ENCODE measurements at regions not wholly inside any gene's neighbourhood (a gene's known extent, or its start where the extent isn't known, plus 50 kb on each side); places are given as distances from the start of the nearest gene placed in this dataset.

DNA sequence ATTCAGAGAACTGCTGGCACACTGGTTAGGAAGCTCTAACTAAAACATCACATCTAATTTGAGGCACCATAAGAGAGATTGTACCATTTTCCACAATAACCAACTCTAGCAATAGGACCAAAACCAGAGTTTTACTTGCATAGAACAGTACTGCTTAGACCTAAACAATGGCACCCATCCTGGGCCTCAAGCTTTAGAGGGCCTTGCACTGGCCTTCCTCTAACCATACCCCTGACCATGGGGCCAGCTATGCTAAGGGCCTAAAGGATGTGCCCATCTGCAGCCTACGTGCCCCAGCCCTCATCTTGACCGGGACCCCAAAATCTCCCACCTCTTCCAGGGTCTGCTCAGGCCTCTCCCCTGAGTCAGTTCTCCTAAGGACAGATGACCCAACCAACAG is 74.4 kb upstream of the ARHGAP32 start:
- no peak for DNase-seq
- H3K4me1 ChIP-seq (ENCODE audit: insufficient read depth, low read length): no peaks in the 10 kb centered on the region
- H3K27me3 ChIP-seq (ENCODE audit: low read length): no peaks in the 10 kb centered on the region
- ChIA-PET CTCF (no interaction called here), POLR2A (ENCODE audit: unreplicated experiment) (no interaction called here)
- H3F3A ChIP-seq (ENCODE audit: low read length, unreplicated experiment): no peaks in the 10 kb centered on the region
- no peak overlapping the region for H3K9ac ChIP-seq (ENCODE audit: low read length)
- no TSS peak for BruUV-seq (replicated peaks)
- no peaks in the 10 kb centered on the region for H3K9me3 ChIP-seq (ENCODE audit: low read length)
- TF ChIP-seq EZH2phosphoT487 (IDR thresholded peaks at IDR 0.05; ENCODE audit: borderline replicate concordance, low read length): no peak
- TF ChIP-seq, protein P1, sequence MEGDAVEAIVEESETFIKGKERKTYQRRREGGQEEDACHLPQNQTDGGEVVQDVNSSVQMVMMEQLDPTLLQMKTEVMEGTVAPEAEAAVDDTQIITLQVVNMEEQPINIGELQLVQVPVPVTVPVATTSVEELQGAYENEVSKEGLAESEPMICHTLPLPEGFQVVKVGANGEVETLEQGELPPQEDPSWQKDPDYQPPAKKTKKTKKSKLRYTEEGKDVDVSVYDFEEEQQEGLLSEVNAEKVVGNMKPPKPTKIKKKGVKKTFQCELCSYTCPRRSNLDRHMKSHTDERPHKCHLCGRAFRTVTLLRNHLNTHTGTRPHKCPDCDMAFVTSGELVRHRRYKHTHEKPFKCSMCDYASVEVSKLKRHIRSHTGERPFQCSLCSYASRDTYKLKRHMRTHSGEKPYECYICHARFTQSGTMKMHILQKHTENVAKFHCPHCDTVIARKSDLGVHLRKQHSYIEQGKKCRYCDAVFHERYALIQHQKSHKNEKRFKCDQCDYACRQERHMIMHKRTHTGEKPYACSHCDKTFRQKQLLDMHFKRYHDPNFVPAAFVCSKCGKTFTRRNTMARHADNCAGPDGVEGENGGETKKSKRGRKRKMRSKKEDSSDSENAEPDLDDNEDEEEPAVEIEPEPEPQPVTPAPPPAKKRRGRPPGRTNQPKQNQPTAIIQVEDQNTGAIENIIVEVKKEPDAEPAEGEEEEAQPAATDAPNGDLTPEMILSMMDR (conservative IDR thresholded peaks at IDR 0.05; ENCODE audit: low read depth, low read length): no peak
- no peak for TF ChIP-seq EZH2 (IDR thresholded peaks at IDR 0.05; ENCODE audit: low read length, unreplicated experiment)
- H4K20me1 ChIP-seq (ENCODE audit: low read length): no peaks in the 10 kb centered on the region
- intact Hi-C loops (cut with micrococcal nuclease): no loop called here
- no peak overlapping the region for H3K4me2 ChIP-seq (ENCODE audit: low read length)
- peaks cover 24% of the 10 kb centered on the region for H3K79me2 ChIP-seq (ENCODE audit: low read length)
- H3K9me2 ChIP-seq (replicated peaks; ENCODE audit: low read length): no peaks in the 10 kb centered on the region
- no peak for ATAC-seq
- H3K36me3 ChIP-seq (ENCODE audit: low read depth, low read length): no peaks in the 10 kb centered on the region
- no peak overlapping the region for H3K27ac ChIP-seq (ENCODE audit: low read length)
- no peak overlapping the region for H2AFZ ChIP-seq (ENCODE audit: low read length)
- H3K4me3 ChIP-seq (ENCODE audit: low read length): no peak overlapping the region

DNA sequence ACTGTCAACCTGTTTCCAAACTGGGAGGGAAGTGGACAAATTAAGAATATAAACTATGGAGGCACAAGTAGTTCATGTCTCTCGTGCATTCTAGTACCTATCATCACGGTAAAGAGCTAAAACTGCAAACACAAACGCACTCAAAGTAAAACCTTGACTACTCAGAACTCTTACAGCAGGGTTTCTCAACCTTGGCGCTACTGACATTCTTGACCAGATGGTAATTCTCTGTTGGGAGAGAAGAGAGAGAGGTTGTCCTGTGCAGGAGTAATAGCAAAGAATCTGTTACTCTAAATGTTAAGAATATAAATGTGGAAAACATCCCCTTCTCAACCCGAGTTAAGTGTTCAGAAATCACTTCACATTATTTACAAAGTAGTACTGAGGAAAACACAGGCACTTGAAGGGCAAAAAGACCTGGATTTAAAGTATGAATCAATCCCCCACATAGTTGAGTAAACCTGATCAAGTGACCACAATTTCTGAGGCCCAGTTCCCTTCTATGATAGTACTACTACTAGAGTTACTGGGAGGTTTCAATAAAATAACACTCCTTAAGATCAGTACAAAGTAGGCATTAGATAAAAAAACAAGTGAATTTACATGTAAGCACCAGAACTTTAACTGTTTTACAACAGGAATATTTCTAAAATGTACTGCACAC is 73.1 kb upstream of the ARHGAP32 start:
- H3K9me3 ChIP-seq (ENCODE audit: low read length): no peaks in the 10 kb centered on the region
- no TSS peak for BruUV-seq (replicated peaks)
- H3K36me3 ChIP-seq (ENCODE audit: low read depth, low read length): no peaks in the 10 kb centered on the region
- no peaks in the 10 kb centered on the region for H3F3A ChIP-seq (ENCODE audit: low read length, unreplicated experiment)
- ChIA-PET CTCF (no interaction called here), POLR2A (ENCODE audit: unreplicated experiment) (no interaction called here)
- H3K9ac ChIP-seq (ENCODE audit: low read length): no peak overlapping the region
- no peaks in the 10 kb centered on the region for H3K4me1 ChIP-seq (ENCODE audit: insufficient read depth, low read length)
- TF ChIP-seq EZH2phosphoT487 (IDR thresholded peaks at IDR 0.05; ENCODE audit: borderline replicate concordance, low read length): no peak
- no peak for TF ChIP-seq EZH2 (IDR thresholded peaks at IDR 0.05; ENCODE audit: low read length, unreplicated experiment)
- TF ChIP-seq, protein P1 (conservative IDR thresholded peaks at IDR 0.05; ENCODE audit: low read depth, low read length): no peak
- H3K79me2 ChIP-seq (ENCODE audit: low read length): peaks cover 17% of the 10 kb centered on the region; the same call in 1 of the 2 replicates
- H3K4me2 ChIP-seq (ENCODE audit: low read length): no peak overlapping the region
- no peaks in the 10 kb centered on the region for H3K9me2 ChIP-seq (replicated peaks; ENCODE audit: low read length)
- H2AFZ ChIP-seq (ENCODE audit: low read length): no peak overlapping the region
- H3K27ac ChIP-seq (ENCODE audit: low read length): no peak overlapping the region
- intact Hi-C loops (cut with micrococcal nuclease): no loop called here
- H4K20me1 ChIP-seq (ENCODE audit: low read length): no peaks in the 10 kb centered on the region
- H3K27me3 ChIP-seq (ENCODE audit: low read length): no peaks in the 10 kb centered on the region
- no peak for ATAC-seq
- H3K4me3 ChIP-seq (ENCODE audit: low read length): no peak overlapping the region
- DNase-seq: no peak

DNA sequence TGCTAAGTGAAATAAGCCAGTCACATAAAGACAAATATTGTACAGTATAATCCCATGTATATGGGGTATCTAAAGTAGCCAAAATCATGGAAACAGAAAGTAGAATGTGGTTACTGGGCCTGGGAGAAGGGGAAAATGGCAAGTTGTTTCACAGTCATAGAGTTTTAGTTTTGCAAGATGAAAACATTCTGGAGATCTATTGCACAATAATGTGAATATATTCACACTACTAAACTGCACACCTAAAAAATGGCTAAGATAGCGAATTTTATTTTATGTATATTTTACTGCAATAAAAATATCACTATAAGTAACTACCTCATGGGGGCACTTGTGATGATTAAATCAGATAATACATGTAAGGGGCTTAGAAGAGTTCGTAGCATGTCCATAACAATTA is 72.0 kb upstream of the ARHGAP32 start:
- ATAC-seq (no peak), DNase-seq (no peak)
- Histone ChIP-seq H3K79me2 (ENCODE audit: low read length) (0 out of 2 replicates have a peak, but pooled peaks cover 10% of the 10 kb centered on the region), H3K36me3 (ENCODE audit: low read depth, low read length) (no peaks in the 10 kb centered on the region), H4K20me1 (ENCODE audit: low read length) (no peaks in the 10 kb centered on the region), H3F3A (ENCODE audit: low read length, unreplicated experiment) (no peaks in the 10 kb centered on the region), H3K9me2 (replicated peaks; ENCODE audit: low read length) (no peaks in the 10 kb centered on the region), H3K4me1 (ENCODE audit: insufficient read depth, low read length) (no peaks in the 10 kb centered on the region), H3K9me3 (ENCODE audit: low read length) (no peaks in the 10 kb centered on the region), H3K4me2 (ENCODE audit: low read length) (no peak overlapping the region), H3K9ac (ENCODE audit: low read length) (no peak overlapping the region), H2AFZ (ENCODE audit: low read length) (no peak overlapping the region), H3K4me3 (ENCODE audit: low read length) (no peak overlapping the region), H3K27ac (ENCODE audit: low read length) (no peak overlapping the region), H3K27me3 (ENCODE audit: low read length) (no peaks in the 10 kb centered on the region)
- no TSS peak for BruUV-seq (replicated peaks)
- no peak for TF ChIP-seq EZH2 (IDR thresholded peaks at IDR 0.05; ENCODE audit: low read length, unreplicated experiment)
- TF ChIP-seq, protein P1 (conservative IDR thresholded peaks at IDR 0.05; ENCODE audit: low read depth, low read length): no peak
- TF ChIP-seq EZH2phosphoT487 (IDR thresholded peaks at IDR 0.05; ENCODE audit: borderline replicate concordance, low read length): no peak
- POLR2A ChIA-PET (ENCODE audit: unreplicated experiment): no interaction called here
- CTCF ChIA-PET: no interaction called here
- intact Hi-C loops (cut with micrococcal nuclease): no loop called here

Measured in PC-3 (cell line).